ENCODE measurements at regions not wholly inside any gene's neighbourhood (a gene's known extent, or its start where the extent isn't known, plus 50 kb on each side); places are given as distances from the start of the nearest gene placed in this dataset.

DNA sequence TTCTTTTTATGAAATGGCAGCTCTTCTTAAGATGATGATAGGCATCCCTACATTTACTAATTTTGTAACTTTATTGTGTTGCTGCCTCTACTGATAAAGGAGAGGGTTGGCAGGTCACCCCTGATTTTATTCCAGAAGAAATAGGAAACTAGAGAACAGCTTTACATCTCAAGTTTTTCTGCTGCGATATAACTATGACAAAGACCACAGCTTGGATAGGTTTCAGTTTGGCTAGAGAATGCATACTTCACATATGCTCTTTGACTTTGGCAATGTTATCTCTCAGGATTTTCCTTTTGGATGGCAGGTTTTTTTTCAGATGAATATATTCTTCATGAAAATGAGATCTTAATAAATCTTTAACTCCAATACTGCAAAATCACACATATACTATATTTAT, 395.3 kb upstream of the GOLIM4 start:
- H3K4me3 Mint-ChIP-seq = no peak overlapping the region
- DNase-seq (ENCODE audit: low spot score) (no peak), ATAC-seq (no peak)
- no peak overlapping the region for H3K27ac Mint-ChIP-seq
- TF ChIP-seq, protein P1, sequence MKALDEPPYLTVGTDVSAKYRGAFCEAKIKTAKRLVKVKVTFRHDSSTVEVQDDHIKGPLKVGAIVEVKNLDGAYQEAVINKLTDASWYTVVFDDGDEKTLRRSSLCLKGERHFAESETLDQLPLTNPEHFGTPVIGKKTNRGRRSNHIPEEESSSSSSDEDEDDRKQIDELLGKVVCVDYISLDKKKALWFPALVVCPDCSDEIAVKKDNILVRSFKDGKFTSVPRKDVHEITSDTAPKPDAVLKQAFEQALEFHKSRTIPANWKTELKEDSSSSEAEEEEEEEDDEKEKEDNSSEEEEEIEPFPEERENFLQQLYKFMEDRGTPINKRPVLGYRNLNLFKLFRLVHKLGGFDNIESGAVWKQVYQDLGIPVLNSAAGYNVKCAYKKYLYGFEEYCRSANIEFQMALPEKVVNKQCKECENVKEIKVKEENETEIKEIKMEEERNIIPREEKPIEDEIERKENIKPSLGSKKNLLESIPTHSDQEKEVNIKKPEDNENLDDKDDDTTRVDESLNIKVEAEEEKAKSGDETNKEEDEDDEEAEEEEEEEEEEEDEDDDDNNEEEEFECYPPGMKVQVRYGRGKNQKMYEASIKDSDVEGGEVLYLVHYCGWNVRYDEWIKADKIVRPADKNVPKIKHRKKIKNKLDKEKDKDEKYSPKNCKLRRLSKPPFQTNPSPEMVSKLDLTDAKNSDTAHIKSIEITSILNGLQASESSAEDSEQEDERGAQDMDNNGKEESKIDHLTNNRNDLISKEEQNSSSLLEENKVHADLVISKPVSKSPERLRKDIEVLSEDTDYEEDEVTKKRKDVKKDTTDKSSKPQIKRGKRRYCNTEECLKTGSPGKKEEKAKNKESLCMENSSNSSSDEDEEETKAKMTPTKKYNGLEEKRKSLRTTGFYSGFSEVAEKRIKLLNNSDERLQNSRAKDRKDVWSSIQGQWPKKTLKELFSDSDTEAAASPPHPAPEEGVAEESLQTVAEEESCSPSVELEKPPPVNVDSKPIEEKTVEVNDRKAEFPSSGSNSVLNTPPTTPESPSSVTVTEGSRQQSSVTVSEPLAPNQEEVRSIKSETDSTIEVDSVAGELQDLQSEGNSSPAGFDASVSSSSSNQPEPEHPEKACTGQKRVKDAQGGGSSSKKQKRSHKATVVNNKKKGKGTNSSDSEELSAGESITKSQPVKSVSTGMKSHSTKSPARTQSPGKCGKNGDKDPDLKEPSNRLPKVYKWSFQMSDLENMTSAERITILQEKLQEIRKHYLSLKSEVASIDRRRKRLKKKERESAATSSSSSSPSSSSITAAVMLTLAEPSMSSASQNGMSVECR (CRISPR knock-in tag; IDR thresholded peaks at IDR 0.05; ENCODE audit: borderline replicate concordance) = no peak
- no peak for TF ChIP-seq CREB1 (CRISPR knock-in tag; IDR thresholded peaks at IDR 0.05)
- POLR2A ChIA-PET = no interaction called here
- CTCF ChIA-PET = no interaction called here
- H3K36me3 Mint-ChIP-seq = no peaks in the 10 kb centered on the region
- no peaks in the 10 kb centered on the region for H3K9me3 Mint-ChIP-seq
- peaks cover 19% of the 10 kb centered on the region for H3K4me1 Mint-ChIP-seq
- H3K27me3 Mint-ChIP-seq (ENCODE audit: low read depth) = no peaks in the 10 kb centered on the region

DNA sequence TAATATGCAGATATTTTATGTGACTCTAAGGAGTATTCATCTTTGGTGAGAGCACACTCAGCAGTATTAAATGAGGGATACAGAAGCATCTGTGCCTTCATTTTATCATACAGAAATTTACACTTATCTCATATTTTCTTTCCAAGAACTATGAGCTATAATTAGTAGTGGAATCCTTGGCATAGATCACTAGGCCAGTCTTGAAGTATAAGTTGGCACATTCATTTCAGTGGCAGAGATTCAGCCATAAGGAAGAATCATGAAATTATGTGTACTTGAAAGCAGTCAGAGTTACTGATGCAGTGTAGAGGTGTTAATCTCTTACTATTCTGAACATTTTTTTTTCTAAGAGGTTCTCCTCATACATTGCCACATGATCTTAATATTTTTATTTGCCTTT, 393.6 kb upstream of the GOLIM4 start:
- Mint-ChIP-seq H3K36me3 (no peaks in the 10 kb centered on the region), H3K4me1 (peaks cover 19% of the 10 kb centered on the region), H3K27me3 (ENCODE audit: low read depth) (no peaks in the 10 kb centered on the region), H3K4me3 (no peak overlapping the region), H3K9me3 (no peaks in the 10 kb centered on the region), H3K27ac (no peak overlapping the region)
- POLR2A ChIA-PET = no interaction called here
- TF ChIP-seq NR3C1 (CRISPR knock-in tag; conservative IDR thresholded peaks at IDR 0.05; ENCODE audit: low read depth) (no peak), KAT7 (CRISPR knock-in tag; IDR thresholded peaks at IDR 0.05; ENCODE audit: borderline replicate concordance) (no peak), ELF4 (CRISPR knock-in tag; IDR thresholded peaks at IDR 0.05; ENCODE audit: low read depth) (no peak), SMAD3 (CRISPR knock-in tag; IDR thresholded peaks at IDR 0.05; ENCODE audit: borderline replicate concordance) (no peak), ATF1 (CRISPR knock-in tag; IDR thresholded peaks at IDR 0.05) (no peak), GABPB1 (CRISPR knock-in tag; IDR thresholded peaks at IDR 0.05) (no peak), FOXP1 (CRISPR knock-in tag; IDR thresholded peaks at IDR 0.05; ENCODE audit: borderline replicate concordance) (no peak), TEAD1 (CRISPR knock-in tag; IDR thresholded peaks at IDR 0.05) (no peak), ZNF423 (CRISPR knock-in tag; IDR thresholded peaks at IDR 0.05) (no peak), ETV6 (CRISPR knock-in tag; IDR thresholded peaks at IDR 0.05) (no peak), NR1H2 (CRISPR knock-in tag; IDR thresholded peaks at IDR 0.05) (no peak)
- TF ChIP-seq, protein P2, sequence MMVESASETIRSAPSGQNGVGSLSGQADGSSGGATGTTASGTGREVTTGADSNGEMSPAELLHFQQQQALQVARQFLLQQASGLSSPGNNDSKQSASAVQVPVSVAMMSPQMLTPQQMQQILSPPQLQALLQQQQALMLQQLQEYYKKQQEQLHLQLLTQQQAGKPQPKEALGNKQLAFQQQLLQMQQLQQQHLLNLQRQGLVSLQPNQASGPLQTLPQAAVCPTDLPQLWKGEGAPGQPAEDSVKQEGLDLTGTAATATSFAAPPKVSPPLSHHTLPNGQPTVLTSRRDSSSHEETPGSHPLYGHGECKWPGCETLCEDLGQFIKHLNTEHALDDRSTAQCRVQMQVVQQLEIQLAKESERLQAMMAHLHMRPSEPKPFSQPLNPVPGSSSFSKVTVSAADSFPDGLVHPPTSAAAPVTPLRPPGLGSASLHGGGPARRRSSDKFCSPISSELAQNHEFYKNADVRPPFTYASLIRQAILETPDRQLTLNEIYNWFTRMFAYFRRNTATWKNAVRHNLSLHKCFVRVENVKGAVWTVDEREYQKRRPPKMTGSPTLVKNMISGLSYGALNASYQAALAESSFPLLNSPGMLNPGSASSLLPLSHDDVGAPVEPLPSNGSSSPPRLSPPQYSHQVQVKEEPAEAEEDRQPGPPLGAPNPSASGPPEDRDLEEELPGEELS (CRISPR knock-in tag; IDR thresholded peaks at IDR 0.05) = no peak
- TF ChIP-seq, protein P3, sequence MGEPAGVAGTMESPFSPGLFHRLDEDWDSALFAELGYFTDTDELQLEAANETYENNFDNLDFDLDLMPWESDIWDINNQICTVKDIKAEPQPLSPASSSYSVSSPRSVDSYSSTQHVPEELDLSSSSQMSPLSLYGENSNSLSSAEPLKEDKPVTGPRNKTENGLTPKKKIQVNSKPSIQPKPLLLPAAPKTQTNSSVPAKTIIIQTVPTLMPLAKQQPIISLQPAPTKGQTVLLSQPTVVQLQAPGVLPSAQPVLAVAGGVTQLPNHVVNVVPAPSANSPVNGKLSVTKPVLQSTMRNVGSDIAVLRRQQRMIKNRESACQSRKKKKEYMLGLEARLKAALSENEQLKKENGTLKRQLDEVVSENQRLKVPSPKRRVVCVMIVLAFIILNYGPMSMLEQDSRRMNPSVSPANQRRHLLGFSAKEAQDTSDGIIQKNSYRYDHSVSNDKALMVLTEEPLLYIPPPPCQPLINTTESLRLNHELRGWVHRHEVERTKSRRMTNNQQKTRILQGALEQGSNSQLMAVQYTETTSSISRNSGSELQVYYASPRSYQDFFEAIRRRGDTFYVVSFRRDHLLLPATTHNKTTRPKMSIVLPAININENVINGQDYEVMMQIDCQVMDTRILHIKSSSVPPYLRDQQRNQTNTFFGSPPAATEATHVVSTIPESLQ (CRISPR knock-in tag; IDR thresholded peaks at IDR 0.05) = no peak
- TF ChIP-seq, protein P4, sequence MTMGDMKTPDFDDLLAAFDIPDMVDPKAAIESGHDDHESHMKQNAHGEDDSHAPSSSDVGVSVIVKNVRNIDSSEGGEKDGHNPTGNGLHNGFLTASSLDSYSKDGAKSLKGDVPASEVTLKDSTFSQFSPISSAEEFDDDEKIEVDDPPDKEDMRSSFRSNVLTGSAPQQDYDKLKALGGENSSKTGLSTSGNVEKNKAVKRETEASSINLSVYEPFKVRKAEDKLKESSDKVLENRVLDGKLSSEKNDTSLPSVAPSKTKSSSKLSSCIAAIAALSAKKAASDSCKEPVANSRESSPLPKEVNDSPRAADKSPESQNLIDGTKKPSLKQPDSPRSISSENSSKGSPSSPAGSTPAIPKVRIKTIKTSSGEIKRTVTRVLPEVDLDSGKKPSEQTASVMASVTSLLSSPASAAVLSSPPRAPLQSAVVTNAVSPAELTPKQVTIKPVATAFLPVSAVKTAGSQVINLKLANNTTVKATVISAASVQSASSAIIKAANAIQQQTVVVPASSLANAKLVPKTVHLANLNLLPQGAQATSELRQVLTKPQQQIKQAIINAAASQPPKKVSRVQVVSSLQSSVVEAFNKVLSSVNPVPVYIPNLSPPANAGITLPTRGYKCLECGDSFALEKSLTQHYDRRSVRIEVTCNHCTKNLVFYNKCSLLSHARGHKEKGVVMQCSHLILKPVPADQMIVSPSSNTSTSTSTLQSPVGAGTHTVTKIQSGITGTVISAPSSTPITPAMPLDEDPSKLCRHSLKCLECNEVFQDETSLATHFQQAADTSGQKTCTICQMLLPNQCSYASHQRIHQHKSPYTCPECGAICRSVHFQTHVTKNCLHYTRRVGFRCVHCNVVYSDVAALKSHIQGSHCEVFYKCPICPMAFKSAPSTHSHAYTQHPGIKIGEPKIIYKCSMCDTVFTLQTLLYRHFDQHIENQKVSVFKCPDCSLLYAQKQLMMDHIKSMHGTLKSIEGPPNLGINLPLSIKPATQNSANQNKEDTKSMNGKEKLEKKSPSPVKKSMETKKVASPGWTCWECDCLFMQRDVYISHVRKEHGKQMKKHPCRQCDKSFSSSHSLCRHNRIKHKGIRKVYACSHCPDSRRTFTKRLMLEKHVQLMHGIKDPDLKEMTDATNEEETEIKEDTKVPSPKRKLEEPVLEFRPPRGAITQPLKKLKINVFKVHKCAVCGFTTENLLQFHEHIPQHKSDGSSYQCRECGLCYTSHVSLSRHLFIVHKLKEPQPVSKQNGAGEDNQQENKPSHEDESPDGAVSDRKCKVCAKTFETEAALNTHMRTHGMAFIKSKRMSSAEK (CRISPR knock-in tag; IDR thresholded peaks at IDR 0.05; ENCODE audit: borderline replicate concordance) = no peak
- TF ChIP-seq, protein P5, sequence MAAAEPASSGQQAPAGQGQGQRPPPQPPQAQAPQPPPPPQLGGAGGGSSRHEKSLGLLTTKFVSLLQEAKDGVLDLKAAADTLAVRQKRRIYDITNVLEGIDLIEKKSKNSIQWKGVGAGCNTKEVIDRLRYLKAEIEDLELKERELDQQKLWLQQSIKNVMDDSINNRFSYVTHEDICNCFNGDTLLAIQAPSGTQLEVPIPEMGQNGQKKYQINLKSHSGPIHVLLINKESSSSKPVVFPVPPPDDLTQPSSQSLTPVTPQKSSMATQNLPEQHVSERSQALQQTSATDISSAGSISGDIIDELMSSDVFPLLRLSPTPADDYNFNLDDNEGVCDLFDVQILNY (CRISPR knock-in tag; IDR thresholded peaks at IDR 0.05) = no peak
- TF ChIP-seq, protein P6, sequence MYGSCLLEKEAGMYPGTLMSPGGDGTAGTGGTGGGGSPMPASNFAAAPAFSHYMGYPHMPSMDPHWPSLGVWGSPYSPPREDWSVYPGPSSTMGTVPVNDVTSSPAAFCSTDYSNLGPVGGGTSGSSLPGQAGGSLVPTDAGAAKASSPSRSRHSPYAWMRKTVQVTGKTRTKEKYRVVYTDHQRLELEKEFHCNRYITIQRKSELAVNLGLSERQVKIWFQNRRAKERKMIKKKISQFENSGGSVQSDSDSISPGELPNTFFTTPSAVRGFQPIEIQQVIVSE (CRISPR knock-in tag; IDR thresholded peaks at IDR 0.05; ENCODE audit: borderline replicate concordance) = no peak
- TF ChIP-seq, protein P7, sequence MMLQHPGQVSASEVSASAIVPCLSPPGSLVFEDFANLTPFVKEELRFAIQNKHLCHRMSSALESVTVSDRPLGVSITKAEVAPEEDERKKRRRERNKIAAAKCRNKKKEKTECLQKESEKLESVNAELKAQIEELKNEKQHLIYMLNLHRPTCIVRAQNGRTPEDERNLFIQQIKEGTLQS (CRISPR knock-in tag; conservative IDR thresholded peaks at IDR 0.05) = no peak
- CTCF ChIA-PET = no interaction called here
- DNase-seq (ENCODE audit: low spot score) (no peak), ATAC-seq (no peak)
